ENCODE measurements at regions not wholly inside any gene's neighbourhood (a gene's known extent, or its start where the extent isn't known, plus 50 kb on each side); places are given as distances from the start of the nearest gene placed in this dataset.

DNA sequence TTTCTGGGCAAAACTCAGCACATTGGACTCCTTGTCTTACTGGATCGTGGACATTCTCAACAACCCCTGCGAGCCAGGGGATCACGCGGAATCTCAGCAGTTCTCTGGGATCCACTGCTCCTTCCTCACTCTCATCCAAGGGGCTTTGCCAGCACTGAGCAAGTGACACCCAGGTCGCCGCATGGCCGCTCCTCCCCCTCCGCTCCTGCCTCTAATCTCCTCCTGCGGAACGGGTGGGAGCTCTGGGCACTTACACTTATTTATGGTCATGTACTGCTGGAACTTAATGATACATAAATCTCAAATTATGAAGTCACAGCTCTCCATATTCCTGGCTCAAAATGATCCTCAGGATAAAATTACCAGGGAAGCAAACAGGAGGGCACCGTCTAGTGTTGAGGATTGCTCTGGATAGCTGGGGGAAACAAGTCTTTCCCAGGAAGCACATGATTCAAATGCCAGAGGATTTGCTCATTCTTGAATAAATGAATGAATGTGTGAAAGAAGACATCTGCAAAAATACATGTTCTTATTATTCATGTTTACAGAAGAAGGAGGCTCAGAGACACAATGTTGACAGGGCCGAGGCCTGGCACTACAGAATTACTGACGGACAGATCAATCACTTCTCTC lies 1077.3 kb downstream of the TBC1D22A start:
- DNase-seq (ENCODE audit: low spot score): no peak
- TF ChIP-seq, protein P1, sequence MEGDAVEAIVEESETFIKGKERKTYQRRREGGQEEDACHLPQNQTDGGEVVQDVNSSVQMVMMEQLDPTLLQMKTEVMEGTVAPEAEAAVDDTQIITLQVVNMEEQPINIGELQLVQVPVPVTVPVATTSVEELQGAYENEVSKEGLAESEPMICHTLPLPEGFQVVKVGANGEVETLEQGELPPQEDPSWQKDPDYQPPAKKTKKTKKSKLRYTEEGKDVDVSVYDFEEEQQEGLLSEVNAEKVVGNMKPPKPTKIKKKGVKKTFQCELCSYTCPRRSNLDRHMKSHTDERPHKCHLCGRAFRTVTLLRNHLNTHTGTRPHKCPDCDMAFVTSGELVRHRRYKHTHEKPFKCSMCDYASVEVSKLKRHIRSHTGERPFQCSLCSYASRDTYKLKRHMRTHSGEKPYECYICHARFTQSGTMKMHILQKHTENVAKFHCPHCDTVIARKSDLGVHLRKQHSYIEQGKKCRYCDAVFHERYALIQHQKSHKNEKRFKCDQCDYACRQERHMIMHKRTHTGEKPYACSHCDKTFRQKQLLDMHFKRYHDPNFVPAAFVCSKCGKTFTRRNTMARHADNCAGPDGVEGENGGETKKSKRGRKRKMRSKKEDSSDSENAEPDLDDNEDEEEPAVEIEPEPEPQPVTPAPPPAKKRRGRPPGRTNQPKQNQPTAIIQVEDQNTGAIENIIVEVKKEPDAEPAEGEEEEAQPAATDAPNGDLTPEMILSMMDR (IDR thresholded peaks at IDR 0.05; ENCODE audit: extremely low read depth, missing control alignments): no peak

DNA sequence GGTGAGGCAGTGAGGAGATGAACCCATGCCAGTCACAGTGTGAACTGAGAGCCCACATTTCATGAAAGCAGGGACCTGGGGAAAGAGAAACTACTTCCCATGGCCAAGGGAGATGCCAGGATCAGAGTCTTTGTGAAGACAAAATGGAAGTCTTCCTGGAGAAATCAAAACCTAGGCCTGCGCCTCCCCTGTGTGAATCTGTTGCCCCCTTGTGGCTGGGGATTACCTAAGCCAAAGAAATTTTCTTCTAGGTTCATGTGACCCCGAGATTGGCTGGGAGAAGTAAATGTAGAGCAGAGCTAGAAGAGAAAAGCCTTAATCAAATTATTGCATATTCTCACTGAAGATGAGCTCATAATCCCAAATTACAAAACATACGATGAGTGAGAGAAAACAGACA lies 1075.3 kb downstream of the TBC1D22A start:
- DNase-seq (ENCODE audit: low spot score): no peak
- TF ChIP-seq, protein P1 (IDR thresholded peaks at IDR 0.05; ENCODE audit: extremely low read depth, missing control alignments): no peak

DNA sequence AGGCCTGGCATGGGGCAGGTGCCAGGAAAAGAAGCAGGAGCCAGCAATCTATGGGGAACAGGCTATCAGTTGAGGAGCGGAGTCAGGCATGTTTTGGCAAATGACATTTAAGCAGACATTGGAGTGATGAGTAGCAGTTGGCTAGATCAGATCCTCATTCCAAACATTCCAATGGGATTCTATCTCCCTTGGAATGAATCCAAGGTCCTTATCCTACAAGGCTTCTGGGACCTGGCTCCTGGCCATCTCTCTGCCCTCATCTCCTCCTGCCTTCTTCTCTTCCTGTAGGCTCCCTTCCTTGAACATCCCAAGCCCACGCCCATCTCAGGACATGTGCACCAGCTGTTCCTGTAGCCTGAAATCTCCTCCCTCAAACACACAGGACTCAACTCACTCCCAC lies 1074.5 kb downstream of the TBC1D22A start:
- DNase-seq (ENCODE audit: low spot score): no peak
- TF ChIP-seq, protein P1 (IDR thresholded peaks at IDR 0.05; ENCODE audit: extremely low read depth, missing control alignments): no peak

DNA sequence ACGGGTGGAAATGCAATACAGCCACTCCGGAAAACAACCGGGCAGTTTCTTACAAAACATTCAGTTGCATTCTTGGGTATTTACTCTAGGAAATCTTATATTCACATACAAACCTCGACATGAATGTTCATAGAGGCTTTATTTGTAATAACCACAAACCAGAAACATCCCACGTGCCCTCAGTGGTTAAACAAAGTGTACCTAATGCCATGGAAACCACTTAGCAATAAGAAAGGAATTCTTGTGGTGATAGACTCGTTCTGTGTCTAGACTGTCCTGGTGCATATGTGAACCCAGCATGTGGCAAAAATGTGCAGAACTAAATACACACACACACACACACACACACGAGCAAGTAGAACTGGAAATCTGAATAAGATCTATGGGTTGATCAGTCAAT lies 1073.3 kb downstream of the TBC1D22A start:
- no peak for DNase-seq (ENCODE audit: low spot score)
- TF ChIP-seq, protein P1 (IDR thresholded peaks at IDR 0.05; ENCODE audit: extremely low read depth, missing control alignments): no peak

DNA sequence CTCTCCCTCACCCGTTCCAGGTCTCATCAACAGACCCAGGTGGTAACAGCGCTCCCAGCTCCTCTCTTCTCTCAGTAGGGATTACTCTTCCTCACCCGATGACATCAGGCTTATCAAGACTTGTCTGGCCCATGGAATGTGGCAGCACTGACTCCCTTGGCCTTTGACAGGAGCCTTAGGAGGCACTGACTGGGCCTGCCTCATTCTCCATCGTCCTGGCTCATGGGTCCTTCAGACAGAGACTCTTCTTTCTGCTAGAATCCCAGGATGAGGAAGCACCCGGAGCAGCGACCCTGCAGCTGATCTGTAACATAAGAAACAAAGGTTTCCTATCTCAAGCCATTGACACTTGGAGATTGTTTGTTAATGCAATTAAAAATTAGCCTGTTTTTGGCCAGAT lies 1063.6 kb downstream of the TBC1D22A start:
- TF ChIP-seq, protein P1 (IDR thresholded peaks at IDR 0.05; ENCODE audit: extremely low read depth, missing control alignments): no peak

DNA sequence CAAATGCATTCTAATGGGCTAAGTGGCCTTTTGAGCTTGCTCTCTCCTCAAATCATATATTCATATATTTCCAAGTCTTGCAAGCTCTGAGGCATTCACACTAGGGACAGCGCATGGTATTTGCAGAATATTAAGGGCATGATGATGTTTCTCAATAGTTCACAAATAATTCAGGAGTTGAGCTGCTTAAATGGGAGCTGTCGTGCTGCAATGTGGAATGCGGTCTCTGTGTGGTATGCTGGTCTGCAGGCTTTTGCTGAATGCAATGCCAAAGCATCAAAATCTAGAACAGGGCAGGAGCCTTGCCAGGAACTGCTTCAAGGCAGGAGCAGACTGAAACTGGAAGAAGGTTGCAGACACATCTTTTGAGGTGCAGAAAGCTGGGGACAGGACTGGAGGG lies 1060.0 kb downstream of the TBC1D22A start:
- DNase-seq (ENCODE audit: low spot score): no peak
- TF ChIP-seq, protein P1 (IDR thresholded peaks at IDR 0.05; ENCODE audit: extremely low read depth, missing control alignments): no peak

More for the DNA sequence above, 1063.6 kb downstream of the TBC1D22A start:
- no peak for DNase-seq (ENCODE audit: low spot score)

DNA sequence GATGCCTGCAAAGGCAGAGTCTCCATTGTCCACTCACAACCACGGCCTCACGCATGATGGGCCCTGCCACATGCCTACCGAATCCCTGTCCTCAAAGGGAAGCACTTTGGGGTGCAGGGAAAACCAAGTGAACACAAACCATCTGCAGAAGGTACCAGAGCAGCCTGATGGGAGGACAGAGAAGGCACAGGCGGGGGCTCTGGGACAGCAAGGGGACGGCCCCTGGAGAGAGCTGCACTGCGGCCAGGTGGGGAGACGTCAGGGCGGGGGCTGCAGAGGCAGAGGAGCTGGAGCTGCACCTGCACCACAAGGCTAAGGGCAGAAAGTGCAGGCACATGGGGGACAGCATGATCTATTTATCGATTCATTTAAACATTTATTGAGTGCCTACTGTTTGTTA lies 1056.0 kb downstream of the TBC1D22A start:
- TF ChIP-seq, protein P1 (IDR thresholded peaks at IDR 0.05; ENCODE audit: extremely low read depth, missing control alignments): no peak

More for the DNA sequence above, 1056.0 kb downstream of the TBC1D22A start:
- DNase-seq (ENCODE audit: low spot score): no peak

Measured in GM20000 (cell line).